ENCODE measurements at regions not wholly inside any gene's neighbourhood (a gene's known extent, or its start where the extent isn't known, plus 50 kb on each side); places are given as distances from the start of the nearest gene placed in this dataset.

DNA sequence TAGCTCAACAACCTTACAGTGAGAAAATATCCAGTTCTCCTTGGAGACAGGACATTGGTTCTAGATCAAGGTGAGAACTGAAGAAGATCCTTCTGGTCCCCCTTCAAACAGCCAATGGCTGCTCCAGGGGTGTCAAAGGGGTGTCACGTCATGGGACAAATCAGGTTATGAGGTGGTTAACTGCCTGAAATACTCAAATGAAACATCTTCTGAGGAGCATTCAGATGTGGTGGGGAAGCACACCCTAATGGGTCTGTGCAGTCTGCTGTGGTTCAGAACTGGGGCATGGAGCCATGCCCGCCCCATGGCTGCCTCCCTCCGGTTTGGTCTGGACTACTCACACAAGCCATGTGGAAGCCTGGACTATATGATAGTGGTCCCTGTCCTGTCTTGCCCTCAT is 52.4 kb upstream of the PARP11 start:
- intact Hi-C loops (cut with DNase I): no loop called here

DNA sequence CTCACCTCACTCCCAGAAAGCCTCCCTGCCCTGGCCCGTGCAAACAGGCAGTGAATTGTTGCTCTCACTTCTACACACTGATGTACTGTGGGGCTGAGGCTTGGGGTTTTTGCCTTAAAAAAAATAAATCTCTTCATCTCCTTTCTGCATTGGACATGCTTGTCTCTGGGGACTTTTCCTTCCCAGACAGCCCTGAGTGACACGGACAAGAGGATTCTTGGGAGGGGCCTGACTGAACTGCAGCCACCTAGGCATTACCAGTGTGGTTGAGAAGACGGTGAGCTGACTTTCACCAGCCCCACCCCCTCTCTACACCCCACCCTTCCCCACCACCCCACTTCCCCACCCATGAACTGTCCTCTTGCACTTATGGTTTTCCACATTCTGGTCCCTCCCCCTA is 51.6 kb upstream of the PARP11 start:
- no peaks in the 10 kb centered on the region for H3K9me3 ChIP-seq
- no peaks in the 10 kb centered on the region for H3K36me3 ChIP-seq
- H3K27ac ChIP-seq: no peak overlapping the region
- H3K4me3 ChIP-seq: no peak overlapping the region
- intact Hi-C loops (cut with DNase I): no loop called here
- no peaks in the 10 kb centered on the region for H3K27me3 ChIP-seq
- no peak for DNase-seq (ENCODE audit: low spot score in 2 of 2)
- no peaks in the 10 kb centered on the region for H3K4me1 ChIP-seq
- TF ChIP-seq, protein P1, sequence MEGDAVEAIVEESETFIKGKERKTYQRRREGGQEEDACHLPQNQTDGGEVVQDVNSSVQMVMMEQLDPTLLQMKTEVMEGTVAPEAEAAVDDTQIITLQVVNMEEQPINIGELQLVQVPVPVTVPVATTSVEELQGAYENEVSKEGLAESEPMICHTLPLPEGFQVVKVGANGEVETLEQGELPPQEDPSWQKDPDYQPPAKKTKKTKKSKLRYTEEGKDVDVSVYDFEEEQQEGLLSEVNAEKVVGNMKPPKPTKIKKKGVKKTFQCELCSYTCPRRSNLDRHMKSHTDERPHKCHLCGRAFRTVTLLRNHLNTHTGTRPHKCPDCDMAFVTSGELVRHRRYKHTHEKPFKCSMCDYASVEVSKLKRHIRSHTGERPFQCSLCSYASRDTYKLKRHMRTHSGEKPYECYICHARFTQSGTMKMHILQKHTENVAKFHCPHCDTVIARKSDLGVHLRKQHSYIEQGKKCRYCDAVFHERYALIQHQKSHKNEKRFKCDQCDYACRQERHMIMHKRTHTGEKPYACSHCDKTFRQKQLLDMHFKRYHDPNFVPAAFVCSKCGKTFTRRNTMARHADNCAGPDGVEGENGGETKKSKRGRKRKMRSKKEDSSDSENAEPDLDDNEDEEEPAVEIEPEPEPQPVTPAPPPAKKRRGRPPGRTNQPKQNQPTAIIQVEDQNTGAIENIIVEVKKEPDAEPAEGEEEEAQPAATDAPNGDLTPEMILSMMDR (IDR thresholded peaks at IDR 0.05): no peak

More for the DNA sequence above, 52.4 kb upstream of the PARP11 start:
- Histone ChIP-seq H3K27ac (no peak overlapping the region), H3K9me3 (no peaks in the 10 kb centered on the region), H3K36me3 (no peaks in the 10 kb centered on the region), H3K27me3 (no peaks in the 10 kb centered on the region), H3K4me3 (no peak overlapping the region), H3K4me1 (no peaks in the 10 kb centered on the region)
- TF ChIP-seq, protein P1 (IDR thresholded peaks at IDR 0.05): no peak
- no peak for DNase-seq (ENCODE audit: low spot score in 2 of 2)

DNA sequence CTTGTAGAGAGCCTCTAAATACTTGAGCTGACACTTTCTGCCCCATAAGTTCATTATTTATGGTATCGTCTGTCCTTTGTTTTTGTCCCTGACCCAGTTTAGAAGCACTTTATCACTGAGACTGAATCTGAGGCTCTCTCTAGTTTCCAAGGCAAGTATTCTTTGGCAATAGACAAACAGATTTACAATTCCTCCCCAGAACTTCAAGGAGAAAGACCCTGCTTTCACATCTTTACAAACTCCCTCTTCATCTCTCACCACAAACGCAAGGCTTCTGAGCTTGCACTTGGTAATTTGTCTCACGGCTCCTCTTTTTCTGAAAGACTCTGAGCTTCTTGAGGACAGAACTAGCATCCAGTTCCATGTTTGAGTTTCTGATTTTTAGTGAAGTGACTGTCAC is 49.8 kb upstream of the PARP11 start:
- no peaks in the 10 kb centered on the region for H3K36me3 ChIP-seq
- H3K4me1 ChIP-seq: no peaks in the 10 kb centered on the region
- no peaks in the 10 kb centered on the region for H3K9me3 ChIP-seq
- H3K27me3 ChIP-seq: no peaks in the 10 kb centered on the region
- no peak overlapping the region for H3K27ac ChIP-seq
- DNase-seq (ENCODE audit: low spot score in 2 of 2): no peak
- TF ChIP-seq, protein P1 (IDR thresholded peaks at IDR 0.05): no peak
- intact Hi-C loops (cut with DNase I): no loop called here
- H3K4me3 ChIP-seq: no peak overlapping the region

Measured in ascending aorta (tissue), 2 donors.